A673 (cell line): ENCODE measurements at regions not wholly inside any gene's neighbourhood (a gene's known extent, or its start where the extent isn't known, plus 50 kb on each side); places are given as distances from the start of the nearest gene placed in this dataset.
A peak's percentile ranks its signal among the peaks of the same experiment; 100 is the strongest.
"Not testable (repeated sequence)": the region's sequence is repeated elsewhere in the genome, so short reads cannot be mapped to it uniquely, and the experiment has no call there.

Source experiments
- EZH2 ChIP-seq: fragments of 200-600 bp; sonication (generic); IDR thresholded peaks from 2 replicates; pipeline ENCODE4 v1.6.1; 2017; ENCODE audit warnings: borderline replicate concordance, low read depth, mild to moderate bottlenecking, mixed read lengths, antibody characterized with exemption, low read length; ENCODE audit not compliant: poor library complexity, severe bottlenecking
- TF ChIP-seq, protein P1 (sequence below): fragments of 300-800, 200-600 bp; sonication (generic); conservative IDR thresholded peaks from 2 replicates; pipeline ENCODE4 v1.5.1; 2017; ENCODE audit warnings: low read depth, mild to moderate bottlenecking, antibody characterized with exemption, low read length, moderate library complexity, mixed read lengths

DNA sequence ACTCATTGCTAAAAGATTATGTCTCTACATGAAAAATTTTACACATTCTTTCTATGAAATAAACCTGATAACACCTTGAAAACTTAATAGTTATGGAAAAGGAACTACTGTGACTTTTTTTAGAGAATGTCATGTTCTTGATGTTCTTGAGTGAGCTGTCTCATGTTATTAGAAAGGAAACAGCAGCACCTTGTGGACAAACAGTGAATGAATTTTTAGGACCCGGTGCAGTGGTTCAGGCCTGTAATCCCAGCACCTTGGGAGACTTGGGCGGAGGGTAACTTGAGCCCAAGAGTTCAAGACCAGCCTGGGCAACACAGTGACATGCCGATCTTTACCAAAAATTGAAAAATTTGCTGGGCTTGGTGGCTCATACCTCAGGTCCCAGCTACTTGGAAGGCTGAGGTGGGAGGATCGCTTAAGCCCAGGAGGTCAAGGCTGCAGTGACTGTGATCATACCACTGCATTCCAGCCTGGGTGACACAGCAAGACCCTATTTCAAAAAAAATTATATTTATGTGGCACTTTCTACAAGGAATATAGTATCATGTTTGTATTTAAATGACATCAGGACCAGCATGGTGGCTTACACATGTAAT is 2207.4 kb upstream of the DEFB115 start:
- TF ChIP-seq, protein P1, sequence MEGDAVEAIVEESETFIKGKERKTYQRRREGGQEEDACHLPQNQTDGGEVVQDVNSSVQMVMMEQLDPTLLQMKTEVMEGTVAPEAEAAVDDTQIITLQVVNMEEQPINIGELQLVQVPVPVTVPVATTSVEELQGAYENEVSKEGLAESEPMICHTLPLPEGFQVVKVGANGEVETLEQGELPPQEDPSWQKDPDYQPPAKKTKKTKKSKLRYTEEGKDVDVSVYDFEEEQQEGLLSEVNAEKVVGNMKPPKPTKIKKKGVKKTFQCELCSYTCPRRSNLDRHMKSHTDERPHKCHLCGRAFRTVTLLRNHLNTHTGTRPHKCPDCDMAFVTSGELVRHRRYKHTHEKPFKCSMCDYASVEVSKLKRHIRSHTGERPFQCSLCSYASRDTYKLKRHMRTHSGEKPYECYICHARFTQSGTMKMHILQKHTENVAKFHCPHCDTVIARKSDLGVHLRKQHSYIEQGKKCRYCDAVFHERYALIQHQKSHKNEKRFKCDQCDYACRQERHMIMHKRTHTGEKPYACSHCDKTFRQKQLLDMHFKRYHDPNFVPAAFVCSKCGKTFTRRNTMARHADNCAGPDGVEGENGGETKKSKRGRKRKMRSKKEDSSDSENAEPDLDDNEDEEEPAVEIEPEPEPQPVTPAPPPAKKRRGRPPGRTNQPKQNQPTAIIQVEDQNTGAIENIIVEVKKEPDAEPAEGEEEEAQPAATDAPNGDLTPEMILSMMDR = peak; percentile 37
- TF ChIP-seq EZH2 = not testable (repeated sequence)
